Smooth muscle cell (in vitro differentiated cells): ENCODE measurements at regions not wholly inside any gene's neighbourhood (a gene's known extent, or its start where the extent isn't known, plus 50 kb on each side); places are given as distances from the start of the nearest gene placed in this dataset.

Experiments used
- DNase-seq: peaks from one replicate; lab custom pipeline; 2025; ENCODE audit not compliant: unreplicated experiment; lab: John Stamatoyannopoulos, UW
- H2AFZ ChIP-seq: fragments of 200-600 bp; sonication (generic); 2 replicates; pipeline ENCODE4 v1.6.0; 2016; ENCODE audit warnings: antibody characterized with exemption, low read depth, mild to moderate bottlenecking
- H3F3A ChIP-seq: fragments of 200-600 bp; sonication (generic); 2 replicates; pipeline ENCODE4 v1.6.0; 2017; ENCODE audit warnings: antibody characterized with exemption, low read depth
- H3K27ac ChIP-seq: fragments of 200-600 bp; sonication (generic); 2 replicates; pipeline ENCODE4 v1.5.1; 2016; ENCODE audit warnings: low read depth, mild to moderate bottlenecking
- H3K27me3 ChIP-seq: fragments of 200-600 bp; sonication (generic); 2 replicates; pipeline ENCODE4 v1.6.1; 2016; ENCODE audit warnings: low read depth, mild to moderate bottlenecking
- H3K36me3 ChIP-seq: fragments of 200-600 bp; sonication (generic); 2 replicates; pipeline ENCODE4 v1.5.1; 2016; ENCODE audit warnings: low read depth
- H3K4me1 ChIP-seq: fragments of 200-600 bp; sonication (generic); 2 replicates; pipeline ENCODE4 v1.5.1; 2016; ENCODE audit warnings: low read depth
- H3K4me2 ChIP-seq: fragments of 200-600 bp; sonication (generic); 2 replicates; pipeline ENCODE4 v1.6.0; 2016; ENCODE audit warnings: mild to moderate bottlenecking
- H3K4me3 ChIP-seq: fragments of 200-600 bp; sonication (generic); 2 replicates; pipeline ENCODE4 v1.5.1; 2016; ENCODE audit warnings: mild to moderate bottlenecking
- H3K79me2 ChIP-seq: fragments of 200-600 bp; sonication (generic); 2 replicates; pipeline ENCODE4 v1.6.0; 2016; ENCODE audit warnings: low read depth, mild to moderate bottlenecking
- H3K9ac ChIP-seq: fragments of 200-600 bp; sonication (generic); 2 replicates; pipeline ENCODE4 v1.6.0; 2016; ENCODE audit warnings: low read depth
- H3K9me3 ChIP-seq: fragments of 200-600 bp; sonication (generic); replicated peaks from 2 replicates; pipeline ENCODE4 v1.5.1; 2016; ENCODE audit warnings: low read depth
- H4K20me1 ChIP-seq: fragments of 200-600 bp; sonication (generic); 2 replicates; pipeline ENCODE4 v1.6.0; 2016; ENCODE audit warnings: low read depth
- WGBS: methylation state at CpG from one replicate; pipeline ENCODE4 v1.1.7; 2016; ENCODE audit warnings: low lambda C conversion rate; 5-methylcytosine and 5-hydroxymethylcytosine counted together
- TF ChIP-seq, protein P1 (sequence below): fragments of 200-600 bp; sonication (generic); IDR thresholded peaks from 2 replicates; pipeline ENCODE4 v1.5.1; 2017; ENCODE audit warnings: borderline replicate concordance, mild to moderate bottlenecking, antibody characterized with exemption; ENCODE audit not compliant: insufficient read depth, poor library complexity, severe bottlenecking

DNA sequence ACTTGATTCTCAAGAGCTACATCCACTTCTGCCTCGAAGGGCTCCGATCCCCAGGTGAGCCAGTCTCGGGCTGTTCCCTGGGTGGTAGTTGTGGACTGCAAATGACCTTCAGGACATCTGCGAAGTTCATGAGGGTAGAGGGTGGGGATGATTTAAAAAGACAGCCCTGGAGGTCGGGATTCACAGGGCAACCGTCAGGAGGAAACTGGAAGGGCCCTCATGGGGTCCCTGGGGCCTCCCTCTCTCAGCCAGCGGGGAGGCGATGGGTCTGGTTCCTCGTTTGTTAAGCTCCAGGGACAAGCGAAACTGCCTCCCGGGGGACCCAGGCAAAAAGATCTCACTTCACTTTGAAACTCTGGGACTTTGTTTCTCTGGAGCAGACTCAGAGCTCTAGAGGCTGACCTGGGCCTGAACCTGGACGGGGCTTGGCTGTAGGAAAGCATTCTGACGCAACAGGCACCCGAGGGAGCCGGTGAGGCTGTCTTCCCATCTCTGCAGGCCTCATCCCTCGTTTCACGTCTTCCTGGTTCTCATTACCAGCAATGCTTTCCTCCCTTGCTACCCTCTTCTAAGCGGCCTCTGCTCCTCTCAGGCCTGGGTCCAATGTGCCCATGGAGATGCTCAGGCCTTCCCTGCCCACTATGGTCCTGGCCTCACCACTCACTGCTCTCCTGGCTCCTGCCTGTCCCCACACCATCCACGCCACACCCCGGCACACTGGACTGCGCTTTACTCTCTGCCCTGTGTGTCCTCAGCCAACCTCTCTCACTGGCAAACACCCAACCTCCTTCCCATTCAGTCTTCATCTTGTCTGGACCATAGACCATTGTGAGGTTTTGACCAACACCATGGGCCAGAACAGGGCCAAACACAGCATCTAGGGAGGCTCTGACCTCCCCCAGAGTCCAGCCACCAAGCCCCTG, 214.2 kb upstream of the TNRC6C start:
- Histone ChIP-seq H4K20me1 (no peaks in the 10 kb centered on the region), H3K4me3 (no peak overlapping the region), H3K36me3 (no peaks in the 10 kb centered on the region), H3F3A (no peaks in the 10 kb centered on the region), H3K27me3 (no peaks in the 10 kb centered on the region), H3K4me2 (no peak overlapping the region), H2AFZ (no peak overlapping the region), H3K4me1 (peaks cover 31% of the 10 kb centered on the region), H3K9ac (no peak overlapping the region), H3K27ac (no peak overlapping the region), H3K9me3 (no peaks in the 10 kb centered on the region), H3K79me2 (no peaks in the 10 kb centered on the region)
- DNase-seq, result no peak
- TF ChIP-seq, protein P1, sequence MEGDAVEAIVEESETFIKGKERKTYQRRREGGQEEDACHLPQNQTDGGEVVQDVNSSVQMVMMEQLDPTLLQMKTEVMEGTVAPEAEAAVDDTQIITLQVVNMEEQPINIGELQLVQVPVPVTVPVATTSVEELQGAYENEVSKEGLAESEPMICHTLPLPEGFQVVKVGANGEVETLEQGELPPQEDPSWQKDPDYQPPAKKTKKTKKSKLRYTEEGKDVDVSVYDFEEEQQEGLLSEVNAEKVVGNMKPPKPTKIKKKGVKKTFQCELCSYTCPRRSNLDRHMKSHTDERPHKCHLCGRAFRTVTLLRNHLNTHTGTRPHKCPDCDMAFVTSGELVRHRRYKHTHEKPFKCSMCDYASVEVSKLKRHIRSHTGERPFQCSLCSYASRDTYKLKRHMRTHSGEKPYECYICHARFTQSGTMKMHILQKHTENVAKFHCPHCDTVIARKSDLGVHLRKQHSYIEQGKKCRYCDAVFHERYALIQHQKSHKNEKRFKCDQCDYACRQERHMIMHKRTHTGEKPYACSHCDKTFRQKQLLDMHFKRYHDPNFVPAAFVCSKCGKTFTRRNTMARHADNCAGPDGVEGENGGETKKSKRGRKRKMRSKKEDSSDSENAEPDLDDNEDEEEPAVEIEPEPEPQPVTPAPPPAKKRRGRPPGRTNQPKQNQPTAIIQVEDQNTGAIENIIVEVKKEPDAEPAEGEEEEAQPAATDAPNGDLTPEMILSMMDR, result no peak
- 94% methylated on average over 21 of the region's 21 CpGs for WGBS

DNA sequence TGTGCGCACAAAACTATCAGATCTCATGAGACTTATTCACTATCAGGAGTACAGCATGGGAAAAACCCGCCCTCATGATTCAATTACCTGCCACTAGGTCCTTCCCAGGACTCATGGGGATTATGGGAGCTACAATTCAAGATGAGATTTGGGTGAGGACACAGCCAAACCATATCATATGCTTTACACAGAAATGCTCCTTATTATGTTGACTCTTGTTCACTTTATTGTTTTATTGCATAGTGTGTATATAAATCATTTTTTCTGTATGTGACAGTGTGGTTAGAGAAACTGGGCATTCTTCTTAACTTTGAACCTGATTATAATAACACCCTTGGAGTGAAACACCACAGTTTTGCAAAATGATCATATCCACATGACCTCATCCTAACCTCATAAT, 212.8 kb upstream of the TNRC6C start:
- TF ChIP-seq, protein P1, result no peak
- H3K9ac ChIP-seq, result no peak overlapping the region
- H2AFZ ChIP-seq, result no peak overlapping the region
- no peaks in the 10 kb centered on the region for H3K9me3 ChIP-seq
- DNase-seq, result no peak
- H3F3A ChIP-seq, result no peaks in the 10 kb centered on the region
- no peak overlapping the region for H3K27ac ChIP-seq
- H3K27me3 ChIP-seq, result no peaks in the 10 kb centered on the region
- no peak overlapping the region for H3K4me3 ChIP-seq
- H4K20me1 ChIP-seq, result no peaks in the 10 kb centered on the region
- H3K4me2 ChIP-seq, result no peak overlapping the region
- no peaks in the 10 kb centered on the region for H3K36me3 ChIP-seq
- WGBS, result 94% methylated on average over 2 of the region's 2 CpGs
- H3K79me2 ChIP-seq, result no peaks in the 10 kb centered on the region
- H3K4me1 ChIP-seq, result peaks cover 31% of the 10 kb centered on the region

DNA sequence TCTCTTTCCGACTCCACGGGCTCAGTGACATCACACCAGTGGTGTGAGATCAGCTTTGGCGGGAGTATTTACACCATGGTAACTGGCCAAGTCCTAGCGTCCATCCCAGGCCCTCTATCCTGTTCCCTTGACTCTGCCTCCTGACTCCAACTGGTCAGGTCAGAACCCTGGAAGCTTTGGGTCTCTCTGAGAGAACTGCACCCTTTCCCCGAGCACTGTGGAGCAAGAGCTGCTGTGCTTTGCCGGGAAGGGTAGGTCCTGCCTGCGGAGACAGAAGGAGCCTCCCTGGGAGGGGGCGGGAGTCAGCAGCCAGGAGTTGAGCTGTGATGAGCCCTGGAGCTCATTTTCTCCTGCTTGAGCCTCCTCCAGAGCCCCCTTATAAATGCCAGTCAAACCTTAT, 212.1 kb upstream of the TNRC6C start:
- H3K9ac ChIP-seq, result no peak overlapping the region
- no peak for DNase-seq
- no peaks in the 10 kb centered on the region for H3K36me3 ChIP-seq
- H4K20me1 ChIP-seq, result no peaks in the 10 kb centered on the region
- H3K27ac ChIP-seq, result no peak overlapping the region
- H3K9me3 ChIP-seq, result no peaks in the 10 kb centered on the region
- no peaks in the 10 kb centered on the region for H3F3A ChIP-seq
- no peak overlapping the region for H2AFZ ChIP-seq
- H3K27me3 ChIP-seq, result no peaks in the 10 kb centered on the region
- H3K79me2 ChIP-seq, result no peaks in the 10 kb centered on the region
- no peak overlapping the region for H3K4me2 ChIP-seq
- H3K4me1 ChIP-seq, result peaks cover 31% of the 10 kb centered on the region
- TF ChIP-seq, protein P1, result no peak
- WGBS, result 93% methylated on average over 8 of the region's 8 CpGs
- no peak overlapping the region for H3K4me3 ChIP-seq
